ENCODE measurements at regions not wholly inside any gene's neighbourhood (a gene's known extent, or its start where the extent isn't known, plus 50 kb on each side); places are given as distances from the start of the nearest gene placed in this dataset.

- no peaks in the 10 kb centered on the region for H3K9me3 ChIP-seq (ENCODE audit: insufficient read depth, low read depth, low read length)
- H3K27ac ChIP-seq (ENCODE audit: low read length): no peak overlapping the region
- H3K4me3 ChIP-seq (ENCODE audit: low read length): no peak overlapping the region
- no peaks in the 10 kb centered on the region for H3K4me1 ChIP-seq (ENCODE audit: insufficient read depth, low read length)
- no peaks in the 10 kb centered on the region for H3K27me3 ChIP-seq (ENCODE audit: insufficient read depth, low read length)
- H3K9ac ChIP-seq (ENCODE audit: low read depth, low read length): no peak overlapping the region
- H3K36me3 ChIP-seq (ENCODE audit: insufficient read depth, low read depth, low read length): no peaks in the 10 kb centered on the region
Measured at GRCh38 chr5:58117542-58117941, 342.3 kb downstream of the PLK2 start.

DNA sequence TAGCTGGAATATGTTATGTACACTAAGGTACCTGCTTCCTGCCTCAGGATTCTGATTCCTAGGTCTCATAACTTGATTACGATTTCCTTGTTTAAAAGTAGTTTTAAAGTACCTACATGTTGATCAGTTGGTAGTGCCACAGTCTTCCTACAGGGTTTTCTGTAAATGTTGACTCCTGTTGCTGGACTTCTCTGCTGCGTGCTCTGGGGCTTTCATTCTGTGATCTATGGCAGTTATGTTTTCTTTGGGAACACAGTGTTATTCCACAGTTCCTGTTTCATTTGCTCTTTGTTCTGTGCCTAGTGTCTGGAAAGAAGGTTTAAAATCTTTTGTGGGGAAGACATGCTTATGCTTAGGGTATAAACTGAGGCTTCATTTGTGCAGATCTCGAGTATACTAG is 343.5 kb downstream of the PLK2 start:
- no peaks in the 10 kb centered on the region for H3K36me3 ChIP-seq (ENCODE audit: insufficient read depth, low read depth, low read length)
- H3K27ac ChIP-seq (ENCODE audit: low read length): no peak overlapping the region
- no peaks in the 10 kb centered on the region for H3K4me1 ChIP-seq (ENCODE audit: insufficient read depth, low read length)
- no peak overlapping the region for H3K9ac ChIP-seq (ENCODE audit: low read depth, low read length)
- no peaks in the 10 kb centered on the region for H3K9me3 ChIP-seq (ENCODE audit: insufficient read depth, low read depth, low read length)
- H3K27me3 ChIP-seq (ENCODE audit: insufficient read depth, low read length): no peaks in the 10 kb centered on the region
- no peak overlapping the region for H3K4me3 ChIP-seq (ENCODE audit: low read length)

DNA sequence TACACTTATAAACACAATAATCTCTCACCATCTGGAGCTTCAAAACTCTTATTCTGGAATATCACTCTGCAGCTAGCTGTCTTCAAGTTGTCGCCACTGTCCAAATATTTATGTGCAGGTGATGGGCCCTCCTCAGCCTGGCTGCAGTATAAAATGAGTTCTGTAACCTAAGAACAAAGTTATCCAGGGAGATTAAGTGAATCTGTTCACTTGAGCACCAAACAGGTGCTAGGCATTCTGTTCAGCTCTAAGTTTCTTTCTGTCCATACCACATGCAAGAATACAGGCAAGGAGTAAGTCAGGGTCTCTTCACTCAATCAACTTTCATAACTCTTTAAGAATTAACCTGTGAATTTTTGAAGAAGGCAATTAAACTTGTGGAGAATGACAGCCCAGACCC is 344.1 kb downstream of the PLK2 start:
- H3K4me1 ChIP-seq (ENCODE audit: insufficient read depth, low read length): no peaks in the 10 kb centered on the region
- no peak overlapping the region for H3K27ac ChIP-seq (ENCODE audit: low read length)
- H3K36me3 ChIP-seq (ENCODE audit: insufficient read depth, low read depth, low read length): no peaks in the 10 kb centered on the region
- H3K4me3 ChIP-seq (ENCODE audit: low read length): no peak overlapping the region
- no peaks in the 10 kb centered on the region for H3K9me3 ChIP-seq (ENCODE audit: insufficient read depth, low read depth, low read length)
- no peak overlapping the region for H3K9ac ChIP-seq (ENCODE audit: low read depth, low read length)
- no peaks in the 10 kb centered on the region for H3K27me3 ChIP-seq (ENCODE audit: insufficient read depth, low read length)

DNA sequence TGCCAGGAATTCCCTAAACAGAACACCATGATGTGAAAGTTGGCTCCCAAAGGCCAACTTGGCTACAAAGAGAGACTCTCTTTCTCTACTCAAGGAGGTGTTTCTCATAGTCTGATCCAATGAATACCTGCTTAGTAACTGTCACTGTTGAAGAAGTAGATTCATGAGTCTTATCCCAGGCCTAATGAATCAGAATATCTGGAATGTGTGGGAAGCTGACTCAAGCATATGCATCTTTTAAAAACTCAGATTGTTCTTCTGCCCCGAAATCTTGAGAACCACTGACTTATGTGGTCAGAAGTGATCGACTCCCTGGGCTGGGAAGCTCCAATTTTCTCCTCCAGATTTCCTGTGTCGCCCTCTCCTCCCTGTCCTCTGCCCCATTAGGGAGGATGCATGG is 345.6 kb downstream of the PLK2 start:
- Histone ChIP-seq H3K36me3 (ENCODE audit: insufficient read depth, low read depth, low read length) (no peaks in the 10 kb centered on the region), H3K9ac (ENCODE audit: low read depth, low read length) (no peak overlapping the region), H3K4me1 (ENCODE audit: insufficient read depth, low read length) (no peaks in the 10 kb centered on the region), H3K4me3 (ENCODE audit: low read length) (no peak overlapping the region), H3K27me3 (ENCODE audit: insufficient read depth, low read length) (no peaks in the 10 kb centered on the region), H3K27ac (ENCODE audit: low read length) (no peak overlapping the region), H3K9me3 (ENCODE audit: insufficient read depth, low read depth, low read length) (no peaks in the 10 kb centered on the region)

DNA sequence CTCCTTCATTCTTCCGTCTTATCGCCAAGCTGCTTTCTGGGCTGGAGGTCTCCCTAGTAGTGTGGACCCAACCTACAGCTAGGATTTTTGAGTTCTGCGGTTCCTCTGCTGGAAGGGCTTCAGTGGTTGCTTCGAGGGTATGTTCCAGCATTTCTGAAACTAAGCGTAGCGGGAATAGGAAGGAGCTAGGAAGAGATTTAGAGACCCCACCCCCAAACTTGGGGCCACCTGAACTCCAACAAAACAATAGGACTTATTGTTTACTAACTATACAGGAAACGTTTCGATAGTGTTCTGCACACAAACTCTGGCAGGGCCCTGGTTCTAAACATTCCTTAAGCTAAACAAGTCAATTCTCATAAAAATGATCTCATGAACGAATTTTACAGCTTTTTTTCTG is 346.7 kb downstream of the PLK2 start:
- no peak overlapping the region for H3K4me3 ChIP-seq (ENCODE audit: low read length)
- H3K36me3 ChIP-seq (ENCODE audit: insufficient read depth, low read depth, low read length): no peaks in the 10 kb centered on the region
- H3K9ac ChIP-seq (ENCODE audit: low read depth, low read length): no peak overlapping the region
- no peaks in the 10 kb centered on the region for H3K27me3 ChIP-seq (ENCODE audit: insufficient read depth, low read length)
- no peak overlapping the region for H3K27ac ChIP-seq (ENCODE audit: low read length)
- no peaks in the 10 kb centered on the region for H3K4me1 ChIP-seq (ENCODE audit: insufficient read depth, low read length)
- no peaks in the 10 kb centered on the region for H3K9me3 ChIP-seq (ENCODE audit: insufficient read depth, low read depth, low read length)

GRCh38 chr5:58108511-58108910 is 351.4 kb downstream of the PLK2 start:
- Histone ChIP-seq H3K4me3 (ENCODE audit: low read length) (no peak overlapping the region), H3K9me3 (ENCODE audit: insufficient read depth, low read depth, low read length) (no peaks in the 10 kb centered on the region), H3K36me3 (ENCODE audit: insufficient read depth, low read depth, low read length) (no peaks in the 10 kb centered on the region), H3K4me1 (ENCODE audit: insufficient read depth, low read length) (no peaks in the 10 kb centered on the region), H3K9ac (ENCODE audit: low read depth, low read length) (no peak overlapping the region), H3K27me3 (ENCODE audit: insufficient read depth, low read length) (no peaks in the 10 kb centered on the region), H3K27ac (ENCODE audit: low read length) (no peak overlapping the region)

GRCh38 chr5:58107704-58108103 is 352.2 kb downstream of the PLK2 start:
- Histone ChIP-seq H3K9me3 (ENCODE audit: insufficient read depth, low read depth, low read length) (no peaks in the 10 kb centered on the region), H3K4me1 (ENCODE audit: insufficient read depth, low read length) (no peaks in the 10 kb centered on the region), H3K36me3 (ENCODE audit: insufficient read depth, low read depth, low read length) (no peaks in the 10 kb centered on the region), H3K27me3 (ENCODE audit: insufficient read depth, low read length) (no peaks in the 10 kb centered on the region), H3K27ac (ENCODE audit: low read length) (no peak overlapping the region), H3K9ac (ENCODE audit: low read depth, low read length) (no peak overlapping the region), H3K4me3 (ENCODE audit: low read length) (no peak overlapping the region)

GRCh38 chr5:58106754-58107410 is 353.0 kb downstream of the PLK2 start:
- Histone ChIP-seq H3K4me3 (ENCODE audit: low read length) (no peak overlapping the region), H3K36me3 (ENCODE audit: insufficient read depth, low read depth, low read length) (no peaks in the 10 kb centered on the region), H3K9me3 (ENCODE audit: insufficient read depth, low read depth, low read length) (no peaks in the 10 kb centered on the region), H3K27ac (ENCODE audit: low read length) (no peak overlapping the region), H3K4me1 (ENCODE audit: insufficient read depth, low read length) (no peaks in the 10 kb centered on the region), H3K27me3 (ENCODE audit: insufficient read depth, low read length) (no peaks in the 10 kb centered on the region), H3K9ac (ENCODE audit: low read depth, low read length) (no peak overlapping the region)

DNA sequence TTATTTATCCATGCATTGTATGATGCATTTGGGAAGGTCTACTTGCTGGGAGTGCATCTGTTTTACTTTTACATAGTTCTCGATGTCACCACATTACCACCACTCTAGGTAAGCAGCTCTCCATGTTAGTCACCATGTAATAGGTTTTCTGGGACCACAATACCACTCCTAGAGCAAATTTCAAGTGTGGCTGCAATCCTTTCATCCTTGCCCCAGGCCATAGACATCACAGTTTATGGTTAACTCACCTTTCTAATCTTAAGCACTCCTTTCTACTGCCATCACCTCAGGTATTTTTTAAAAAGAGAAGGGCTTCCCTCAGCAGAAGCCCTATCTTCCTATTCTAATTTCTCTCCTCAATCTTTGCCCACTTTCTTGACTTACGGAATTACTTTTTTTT is 354.1 kb downstream of the PLK2 start:
- Histone ChIP-seq H3K9me3 (ENCODE audit: insufficient read depth, low read depth, low read length) (no peaks in the 10 kb centered on the region), H3K4me1 (ENCODE audit: insufficient read depth, low read length) (no peaks in the 10 kb centered on the region), H3K9ac (ENCODE audit: low read depth, low read length) (no peak overlapping the region), H3K36me3 (ENCODE audit: insufficient read depth, low read depth, low read length) (no peaks in the 10 kb centered on the region), H3K27ac (ENCODE audit: low read length) (no peak overlapping the region), H3K4me3 (ENCODE audit: low read length) (no peak overlapping the region), H3K27me3 (ENCODE audit: insufficient read depth, low read length) (no peaks in the 10 kb centered on the region)

DNA sequence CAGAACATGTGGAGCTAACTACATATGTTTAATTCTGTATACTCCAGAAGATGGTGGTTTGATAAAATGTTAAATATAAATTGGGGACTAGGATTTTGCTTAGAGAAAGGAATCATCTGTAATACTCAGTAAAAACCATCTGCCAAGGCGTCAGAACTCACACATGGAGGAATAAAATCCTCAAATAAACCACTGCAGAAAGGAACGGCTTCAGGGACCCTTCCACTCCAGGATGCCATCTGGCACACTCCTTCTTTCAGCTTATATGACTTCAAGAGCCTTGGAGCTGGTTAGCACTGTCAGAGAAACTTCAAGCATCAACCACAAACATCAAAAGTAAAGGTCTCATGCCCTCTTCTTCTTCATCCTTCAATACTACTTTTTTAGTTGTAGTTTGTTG is 360.6 kb downstream of the PLK2 start:
- Histone ChIP-seq H3K9me3 (ENCODE audit: insufficient read depth, low read depth, low read length) (no peaks in the 10 kb centered on the region), H3K36me3 (ENCODE audit: insufficient read depth, low read depth, low read length) (no peaks in the 10 kb centered on the region), H3K4me3 (ENCODE audit: low read length) (no peak overlapping the region), H3K4me1 (ENCODE audit: insufficient read depth, low read length) (no peaks in the 10 kb centered on the region), H3K27ac (ENCODE audit: low read length) (no peak overlapping the region), H3K9ac (ENCODE audit: low read depth, low read length) (no peak overlapping the region), H3K27me3 (ENCODE audit: insufficient read depth, low read length) (no peaks in the 10 kb centered on the region)

DNA sequence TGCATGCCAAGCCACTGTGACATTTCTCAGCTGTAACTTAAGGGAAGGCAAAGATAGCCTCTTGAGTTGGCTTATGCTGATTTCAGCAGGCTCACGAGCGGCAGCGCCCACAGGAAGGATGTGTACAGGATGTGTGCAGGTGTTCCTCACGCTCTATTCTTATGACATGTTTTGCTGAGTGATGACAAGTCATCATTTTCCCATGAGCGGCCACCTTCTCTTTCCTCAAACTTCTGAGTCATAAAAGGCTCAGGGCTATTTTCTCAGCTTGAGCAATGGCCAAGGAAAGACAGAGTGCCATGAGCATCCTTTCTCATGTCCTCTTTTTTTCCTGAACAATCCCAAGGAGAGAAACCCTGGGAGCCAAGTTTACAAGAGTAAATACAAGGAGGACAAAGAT is 365.9 kb downstream of the PLK2 start:
- Histone ChIP-seq H3K9ac (ENCODE audit: low read depth, low read length) (no peak overlapping the region), H3K4me3 (ENCODE audit: low read length) (no peak overlapping the region), H3K27ac (ENCODE audit: low read length) (no peak overlapping the region), H3K36me3 (ENCODE audit: insufficient read depth, low read depth, low read length) (no peaks in the 10 kb centered on the region), H3K9me3 (ENCODE audit: insufficient read depth, low read depth, low read length) (no peaks in the 10 kb centered on the region), H3K27me3 (ENCODE audit: insufficient read depth, low read length) (no peaks in the 10 kb centered on the region), H3K4me1 (ENCODE audit: insufficient read depth, low read length) (no peaks in the 10 kb centered on the region)

DNA sequence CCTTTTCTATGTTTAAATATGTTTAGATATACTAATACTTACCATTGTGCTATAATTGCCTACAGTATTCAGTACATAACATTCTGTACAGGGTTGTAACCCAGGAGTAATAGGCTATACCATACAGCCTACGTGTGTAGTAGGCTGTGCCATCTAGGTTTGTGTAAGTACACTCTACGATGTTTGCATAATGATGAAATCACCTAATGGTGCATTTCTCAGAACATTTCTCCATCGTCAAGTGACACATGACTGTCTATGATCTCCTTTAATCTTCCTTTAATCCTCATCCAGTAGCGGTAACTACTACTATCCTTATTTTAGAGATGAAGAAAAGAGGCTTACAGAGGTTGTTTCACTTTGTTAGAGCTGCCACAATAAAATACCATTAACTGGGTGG is 369.2 kb downstream of the PLK2 start:
- H3K4me1 ChIP-seq (ENCODE audit: insufficient read depth, low read length): no peaks in the 10 kb centered on the region
- no peak overlapping the region for H3K27ac ChIP-seq (ENCODE audit: low read length)
- H3K9me3 ChIP-seq (ENCODE audit: insufficient read depth, low read depth, low read length): no peaks in the 10 kb centered on the region
- no peaks in the 10 kb centered on the region for H3K36me3 ChIP-seq (ENCODE audit: insufficient read depth, low read depth, low read length)
- H3K4me3 ChIP-seq (ENCODE audit: low read length): no peak overlapping the region
- no peak overlapping the region for H3K9ac ChIP-seq (ENCODE audit: low read depth, low read length)
- H3K27me3 ChIP-seq (ENCODE audit: insufficient read depth, low read length): no peaks in the 10 kb centered on the region

- Histone ChIP-seq H3K9me3 (ENCODE audit: insufficient read depth, low read depth, low read length) (no peaks in the 10 kb centered on the region), H3K9ac (ENCODE audit: low read depth, low read length) (no peak overlapping the region), H3K36me3 (ENCODE audit: insufficient read depth, low read depth, low read length) (no peaks in the 10 kb centered on the region), H3K27me3 (ENCODE audit: insufficient read depth, low read length) (no peaks in the 10 kb centered on the region), H3K27ac (ENCODE audit: low read length) (no peak overlapping the region), H3K4me3 (ENCODE audit: low read length) (no peak overlapping the region), H3K4me1 (ENCODE audit: insufficient read depth, low read length) (no peaks in the 10 kb centered on the region)
Measured at GRCh38 chr5:58088941-58089340, 370.9 kb downstream of the PLK2 start.
